ENCODE measurements at regions not wholly inside any gene's neighbourhood (a gene's known extent, or its start where the extent isn't known, plus 50 kb on each side); places are given as distances from the start of the nearest gene placed in this dataset.
A peak's percentile ranks its signal among the peaks of the same experiment; 100 is the strongest.
"Not testable (repeated sequence)": the region's sequence is repeated elsewhere in the genome, so short reads cannot be mapped to it uniquely, and the experiment has no call there.

DNA sequence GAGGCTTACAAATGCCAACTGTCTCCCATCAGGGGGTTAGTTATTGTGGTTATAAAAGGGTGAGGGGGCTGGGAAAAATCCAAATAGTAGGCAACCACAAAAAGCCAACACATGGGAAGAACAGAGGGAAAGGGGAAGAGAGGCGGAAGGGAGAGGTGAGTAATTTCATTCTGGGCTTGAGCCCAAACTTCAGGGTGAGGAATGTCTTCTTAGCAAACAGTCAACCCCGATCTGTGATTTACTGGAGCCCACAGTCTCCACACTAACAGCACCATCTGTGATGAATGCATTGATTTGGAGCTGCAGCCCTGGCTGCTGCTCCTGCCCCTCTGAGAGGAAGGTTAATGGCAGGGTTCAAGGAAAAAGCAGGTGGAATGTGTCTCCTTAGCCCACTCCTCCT lies 162.2 kb upstream of the GPR101 start:
- no peak for DNase-seq

DNA sequence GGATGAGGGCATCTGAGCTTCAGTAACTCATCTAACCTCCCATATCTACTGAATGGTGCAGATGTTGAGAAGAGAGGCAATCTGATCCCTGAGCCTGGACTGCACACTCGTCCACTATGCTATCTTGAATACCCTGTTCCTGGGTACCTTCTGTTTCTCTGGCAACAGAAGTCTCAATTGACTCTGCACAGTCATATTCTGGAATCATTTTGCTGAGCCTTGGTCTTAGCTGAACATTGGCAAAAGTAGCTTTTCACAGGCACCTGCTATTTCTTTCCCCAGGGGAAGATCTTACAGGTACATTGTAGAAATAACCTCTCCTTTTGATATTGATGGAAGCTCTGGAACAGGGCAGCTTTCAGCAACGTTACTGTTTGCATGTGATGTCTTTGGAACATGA lies 161.5 kb upstream of the GPR101 start:
- DNase-seq, result no peak

DNA sequence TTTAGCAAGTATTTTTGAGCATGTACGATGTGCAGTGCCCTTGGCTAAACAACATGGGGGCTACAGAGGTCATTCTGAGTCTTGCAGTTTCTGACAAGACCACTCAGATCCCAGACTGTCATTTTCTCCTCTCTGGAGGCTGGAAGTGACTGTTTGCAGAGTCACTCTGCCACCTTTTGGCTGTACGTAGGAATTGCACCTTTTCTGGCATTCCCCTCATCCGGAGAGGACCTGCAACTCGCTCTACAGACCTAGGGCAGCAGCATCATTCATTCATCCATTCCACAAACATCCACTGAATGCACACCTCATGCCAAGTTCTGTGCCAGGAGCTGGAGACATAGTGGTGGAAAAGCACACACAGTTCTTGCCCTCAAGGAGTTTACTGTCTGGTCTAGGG lies 160.4 kb upstream of the GPR101 start:
- DNase-seq, result peak; percentile 7

DNA sequence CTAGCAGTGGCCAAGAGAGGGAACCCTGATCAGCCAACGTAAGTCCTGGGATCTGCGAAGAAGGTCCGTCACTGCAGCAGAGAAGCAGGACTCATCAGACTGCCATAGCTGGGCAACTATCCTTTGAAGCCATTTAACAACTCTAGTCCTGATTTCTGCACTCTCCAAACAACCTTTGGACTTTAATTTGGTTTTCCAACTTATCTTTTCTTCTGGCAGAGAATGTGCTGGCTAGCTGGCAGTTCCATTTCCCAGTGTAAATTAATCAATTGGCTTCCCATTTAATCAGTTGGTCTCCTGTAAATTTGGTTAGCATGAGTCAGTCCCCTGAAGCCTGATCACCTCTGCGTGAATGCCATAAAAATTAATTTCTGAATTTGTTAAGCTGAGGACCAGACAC lies 153.7 kb upstream of the GPR101 start:
- DNase-seq, result no peak

DNA sequence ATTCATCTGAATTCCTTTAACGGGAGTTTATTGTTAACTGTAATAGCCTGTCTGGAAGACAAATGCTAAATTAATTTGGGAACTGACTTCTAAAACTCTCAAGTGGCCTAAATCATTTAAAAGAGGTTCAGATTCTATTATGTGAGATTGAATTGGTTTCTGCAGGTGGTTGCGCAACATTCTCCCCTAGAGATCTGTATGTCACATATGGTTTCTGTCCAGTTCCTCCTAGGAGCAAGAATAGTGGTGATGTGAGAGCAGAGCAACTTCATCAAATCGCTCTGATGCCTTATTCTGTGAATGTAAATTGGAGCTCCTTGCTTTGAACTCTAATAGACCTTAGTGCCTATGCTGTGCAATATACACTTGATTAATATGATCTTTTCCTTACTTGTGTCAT lies 144.6 kb upstream of the GPR101 start:
- DNase-seq, result no peak

DNA sequence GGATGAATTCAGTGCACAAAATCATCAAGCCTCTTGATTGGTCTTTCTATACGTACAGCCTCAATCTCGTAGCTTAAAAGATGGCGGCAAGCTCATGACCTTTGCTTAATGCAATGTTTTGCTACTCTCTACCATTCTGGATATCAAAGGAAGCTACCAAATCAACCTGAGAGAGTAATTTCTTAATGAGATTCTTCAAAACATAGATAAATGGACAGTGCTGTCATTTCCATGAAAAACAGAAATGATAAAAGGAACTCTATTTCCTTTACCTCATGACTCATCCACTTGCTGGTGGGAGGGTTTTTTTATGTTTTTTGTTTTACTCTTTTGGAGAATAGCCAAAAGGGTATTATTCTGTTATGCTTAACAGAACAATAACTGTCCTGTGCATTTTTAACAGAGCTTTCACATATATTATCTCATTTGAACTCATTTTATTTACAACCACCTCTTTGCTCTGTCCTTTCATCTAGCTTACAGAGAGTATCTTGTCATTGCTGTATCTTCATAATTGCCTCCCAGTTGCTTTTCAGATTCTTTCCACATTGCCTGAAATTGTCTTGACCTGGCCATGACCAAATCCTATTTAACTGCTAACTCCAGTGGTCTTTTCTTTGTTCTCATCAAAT lies 138.6 kb upstream of the GPR101 start:
- DNase-seq, result no peak

DNA sequence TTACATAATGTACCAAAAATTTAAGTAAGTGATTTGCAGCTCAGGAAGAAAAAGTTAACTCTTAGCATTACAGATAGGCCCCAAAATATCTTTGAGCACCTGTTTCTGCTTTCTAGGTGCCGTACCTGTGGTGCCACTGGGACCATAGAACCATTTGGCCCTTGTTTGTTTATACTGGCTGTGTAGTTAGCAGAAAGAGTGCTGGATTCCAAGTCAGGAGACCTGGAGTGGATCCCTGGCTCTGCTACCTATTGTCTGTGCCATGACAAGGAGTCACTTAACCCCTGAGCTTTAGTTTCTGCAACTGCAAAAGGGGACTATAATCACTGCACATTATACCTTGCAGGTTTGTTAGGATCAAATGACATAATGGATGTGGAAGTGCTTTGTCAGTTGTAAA lies 137.8 kb upstream of the GPR101 start:
- no peak for DNase-seq

DNA sequence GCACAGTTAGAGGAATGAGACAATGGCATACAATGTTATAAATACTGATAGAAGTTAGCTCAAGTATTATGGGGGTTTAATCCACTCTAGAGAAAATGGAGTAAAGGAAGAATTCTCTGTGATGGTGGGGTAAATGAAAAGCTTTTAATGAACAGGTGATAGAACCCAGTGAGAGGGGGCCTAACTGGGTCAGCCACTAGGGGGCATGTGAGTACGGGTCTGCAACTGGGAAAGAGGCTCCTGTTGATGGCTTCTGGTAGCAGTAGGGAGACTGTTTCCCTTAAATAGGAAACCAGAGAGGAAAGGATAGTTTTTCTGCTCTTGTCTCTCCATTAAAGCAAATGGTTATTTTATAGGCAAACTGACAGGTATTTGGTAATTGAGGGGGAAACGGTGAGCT lies 132.8 kb upstream of the GPR101 start:
- DNase-seq, result no peak

DNA sequence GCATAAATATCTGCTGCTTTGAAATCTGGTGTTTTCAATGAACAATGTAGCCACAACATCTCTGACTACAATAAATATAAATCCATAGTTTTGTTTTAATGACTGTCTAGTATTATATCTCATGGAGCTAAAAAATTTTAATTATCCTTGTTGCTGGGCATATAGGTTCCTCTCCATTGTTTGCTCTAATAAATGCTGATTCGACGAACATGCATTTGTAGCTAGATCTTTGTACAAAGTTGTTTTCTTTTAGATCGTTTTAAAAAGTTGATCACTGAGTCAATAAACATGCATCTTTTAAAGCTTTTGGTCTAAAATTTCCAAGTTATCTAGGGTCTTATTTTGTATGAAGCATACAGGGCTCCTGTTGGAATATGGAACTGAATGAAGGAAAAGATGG lies 130.5 kb upstream of the GPR101 start:
- no peak for DNase-seq

DNA sequence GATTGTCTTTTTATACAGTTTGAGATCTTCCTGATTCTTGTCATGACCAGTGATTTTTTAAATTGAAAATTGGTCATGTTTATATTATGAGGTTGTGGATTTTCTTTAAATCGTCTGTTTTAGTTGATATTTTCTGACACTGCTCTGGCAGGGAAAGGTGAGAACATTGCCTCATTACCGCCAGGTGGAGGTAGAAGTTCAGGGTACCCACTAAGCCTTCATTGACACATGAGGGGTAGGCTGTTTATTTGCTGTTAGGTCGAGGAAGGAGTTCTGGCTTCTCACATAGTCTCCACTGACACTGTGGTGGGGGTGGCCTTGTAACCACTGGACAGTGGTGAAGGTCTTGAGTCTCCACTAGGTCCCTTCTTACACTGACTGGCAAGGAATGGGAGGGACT lies 117.6 kb upstream of the GPR101 start:
- no peak for DNase-seq

DNA sequence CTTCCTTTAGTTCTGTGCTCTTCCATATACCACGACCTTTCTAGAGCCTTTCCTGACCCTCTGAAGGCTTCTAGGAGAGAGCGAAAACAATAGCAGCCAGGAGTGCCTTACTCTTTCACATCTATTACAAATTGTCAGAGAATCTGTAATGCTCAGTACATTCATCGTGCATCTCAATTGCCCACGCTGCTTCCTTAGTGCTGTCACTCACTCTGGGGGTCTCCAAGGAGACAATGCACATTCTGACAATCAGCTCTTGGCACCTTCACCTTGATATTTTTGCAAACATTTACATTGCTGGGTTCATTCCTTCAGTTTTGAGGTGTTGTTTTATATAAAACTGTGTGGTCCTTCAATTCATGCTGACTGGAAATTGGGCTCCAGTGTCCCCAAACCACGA lies 110.1 kb upstream of the GPR101 start:
- DNase-seq, result no peak

DNA sequence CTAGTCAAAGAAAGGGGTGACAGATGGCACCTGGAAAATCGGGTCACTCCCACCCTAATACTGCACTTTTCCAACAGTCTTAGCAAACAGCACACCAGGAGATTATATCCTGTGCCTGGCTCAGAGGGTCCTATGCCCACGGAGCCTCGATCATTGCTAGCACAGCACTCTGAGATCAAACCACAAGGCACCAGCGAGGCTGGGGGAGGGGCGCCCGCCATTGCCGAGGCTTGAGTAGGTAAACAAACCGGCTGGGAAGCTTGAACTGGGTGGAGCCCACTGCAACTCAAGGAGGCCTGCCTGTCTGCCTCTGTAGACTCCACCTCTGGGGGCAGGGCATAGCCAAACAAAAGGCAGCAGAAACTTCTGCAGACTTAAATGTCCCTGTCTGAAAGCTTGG lies 88.9 kb upstream of the GPR101 start:
- not testable (repeated sequence) for DNase-seq

DNA sequence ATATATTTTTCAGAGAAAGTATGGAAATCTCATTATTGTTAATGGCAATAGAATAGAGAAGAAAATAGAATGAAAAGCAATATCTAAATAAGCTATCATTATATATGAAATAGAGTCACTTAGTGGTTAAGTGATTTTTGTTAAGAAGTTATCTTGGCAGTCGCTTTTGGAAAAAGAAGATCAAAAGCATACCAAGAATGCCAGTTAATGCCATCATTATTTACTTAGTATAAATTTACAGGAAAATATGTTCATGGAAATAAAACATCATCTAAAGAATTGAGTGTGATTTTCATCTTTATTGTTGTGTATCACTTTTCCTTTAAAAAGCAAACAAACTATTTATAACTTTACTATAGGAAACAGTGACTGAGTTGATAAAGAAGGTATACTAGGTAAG lies 85.3 kb upstream of the GPR101 start:
- no peak for DNase-seq

DNA sequence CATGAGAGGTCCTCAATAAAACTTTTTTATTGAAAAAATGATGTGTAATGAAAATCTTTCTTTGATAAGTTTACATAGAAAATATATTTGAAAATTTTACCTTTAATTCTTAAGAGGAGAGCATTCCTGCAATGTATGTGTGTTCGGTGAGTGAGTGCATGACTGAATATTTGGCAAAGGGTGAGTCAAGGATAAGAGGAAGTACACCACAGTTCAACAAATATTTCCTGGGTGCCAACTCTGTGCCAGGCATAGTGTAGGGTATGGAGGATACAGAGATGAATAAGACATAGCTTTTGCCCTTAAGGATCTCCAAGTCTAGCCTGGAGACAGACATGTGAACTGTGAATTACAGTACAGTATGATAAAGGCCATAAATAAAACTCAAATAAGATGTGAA lies 84.7 kb upstream of the GPR101 start:
- DNase-seq, result no peak

DNA sequence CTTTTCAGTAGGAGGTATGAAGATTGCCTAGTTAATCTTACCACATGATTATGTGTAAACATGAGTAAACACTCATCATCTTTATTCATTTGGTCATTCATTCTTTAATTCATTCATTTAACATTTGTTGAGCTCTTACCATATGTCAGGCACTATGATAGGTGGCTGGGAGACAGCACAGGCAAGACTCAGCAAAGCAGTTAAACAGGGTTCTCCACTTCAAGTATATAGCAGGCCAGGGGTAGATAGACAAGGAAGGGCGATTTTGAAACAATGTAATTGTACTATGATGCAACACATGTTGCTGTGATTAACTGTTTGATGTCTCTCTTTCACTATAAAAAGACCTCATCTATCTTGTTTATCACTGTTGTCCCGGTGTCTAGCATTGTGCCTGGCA lies 84.3 kb upstream of the GPR101 start:
- DNase-seq, result no peak

DNA sequence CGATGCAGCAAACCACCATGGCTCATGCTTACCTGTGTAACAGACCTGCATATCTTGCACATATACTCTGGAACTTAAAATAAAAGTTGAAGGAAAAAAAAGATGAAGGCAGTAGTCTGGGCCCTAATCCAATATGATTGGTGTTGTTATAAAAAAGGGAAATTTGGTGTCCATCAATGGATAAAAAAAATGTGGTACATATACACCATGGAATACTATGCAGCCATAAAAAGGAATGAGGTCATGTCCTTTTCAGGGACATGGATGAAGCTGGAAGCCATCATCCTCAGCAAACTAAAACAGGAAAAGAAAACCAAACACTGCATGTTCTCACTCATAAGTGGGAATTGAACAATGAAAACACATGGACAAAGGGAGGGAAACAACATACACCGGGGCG lies 74.1 kb upstream of the GPR101 start:
- not testable (repeated sequence) for DNase-seq

DNA sequence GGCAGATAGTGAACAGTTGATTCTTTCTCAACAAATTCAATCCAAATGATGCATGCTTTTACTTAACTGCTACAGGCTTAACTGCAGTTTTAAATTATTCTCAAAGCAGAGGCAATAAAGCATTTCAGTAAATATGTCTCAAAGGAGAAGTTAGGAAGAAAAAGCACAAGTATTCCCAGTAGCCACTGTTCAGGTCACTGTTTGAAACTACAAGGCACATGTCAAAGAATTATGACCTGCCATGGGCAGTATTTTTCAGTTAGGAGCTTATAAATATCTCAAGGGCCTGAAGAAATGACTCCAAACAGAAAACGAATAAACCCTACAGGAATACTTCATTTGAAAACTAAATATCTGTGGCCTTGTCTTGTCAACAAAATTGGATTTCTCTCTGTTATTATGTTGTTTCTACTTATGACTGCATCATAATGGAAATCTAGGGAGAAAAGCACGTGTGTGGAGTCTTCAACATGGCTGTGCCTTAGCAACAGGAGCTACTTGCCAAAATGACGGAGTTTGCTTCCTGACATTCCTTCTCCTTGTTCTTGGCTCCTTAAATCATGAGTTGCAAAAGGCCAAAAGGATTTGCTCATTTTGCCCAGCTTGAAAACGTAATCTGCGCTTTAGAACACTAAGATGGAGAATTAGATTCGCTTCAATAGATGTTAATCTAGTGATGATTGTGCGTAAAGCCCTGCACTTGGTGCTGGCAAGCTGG lies 67.6 kb upstream of the GPR101 start:
- peak; percentile 17 for DNase-seq

All from muscle of arm (tissue), 1 donor.